ENCODE measurements at regions not wholly inside any gene's neighbourhood (a gene's known extent, or its start where the extent isn't known, plus 50 kb on each side); places are given as distances from the start of the nearest gene placed in this dataset.

DNA sequence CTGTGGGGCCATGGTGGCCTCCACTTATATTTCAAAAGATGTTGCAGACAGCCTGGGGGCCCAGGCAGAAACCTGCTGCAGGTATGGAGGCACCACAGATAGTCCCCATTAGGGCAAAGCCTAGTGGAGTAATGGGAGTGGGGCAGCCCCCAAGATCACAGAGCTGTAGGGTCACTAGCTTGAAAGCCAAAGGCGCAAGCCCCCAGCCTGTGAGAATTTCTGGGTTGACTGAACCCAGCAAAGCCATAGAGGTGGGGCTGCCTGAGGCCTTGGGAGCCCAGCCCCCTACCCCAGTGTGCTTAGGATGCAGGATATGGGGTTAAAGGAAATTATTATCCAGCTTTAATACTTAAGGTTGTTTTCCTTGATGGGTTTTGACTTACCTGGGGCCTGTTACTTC lies 165.3 kb upstream of the FBN2 start:
- ChIA-PET POLR2A (no interaction called here), CTCF (no interaction called here)
- intact Hi-C loops (cut with micrococcal nuclease), result no loop called here

More for the DNA sequence above, 165.3 kb upstream of the FBN2 start:
- no peak overlapping the region for H3K27ac ChIP-seq (ENCODE audit: insufficient read depth, low read depth, low read length)
- H2AFZ ChIP-seq (ENCODE audit: low read depth, low read length), result no peak overlapping the region
- H4K20me1 ChIP-seq (replicated peaks; ENCODE audit: control insufficient read depth, extremely low read depth, insufficient read depth, low read length), result no peaks in the 10 kb centered on the region
- no peaks in the 10 kb centered on the region for H3K27me3 ChIP-seq (ENCODE audit: control insufficient read depth in 2 of 2, insufficient read depth in 2 of 2, low read length in 2 of 2)
- BruUV-seq (replicated peaks), result no TSS peak
- no peak for FAIRE-seq
- no peaks in the 10 kb centered on the region for H3K9me3 ChIP-seq (replicated peaks; ENCODE audit: control insufficient read depth, insufficient read depth, low read length)
- no peaks in the 10 kb centered on the region for H3K79me2 ChIP-seq (ENCODE audit: control insufficient read depth, insufficient read depth, low read length)
- H3K4me1 ChIP-seq (ENCODE audit: control insufficient read depth, extremely low read depth, insufficient read depth, low read length), result no peaks in the 10 kb centered on the region
- no peaks in the 10 kb centered on the region for H3K9me1 ChIP-seq (replicated peaks; ENCODE audit: control insufficient read depth, extremely low read depth, insufficient read depth, low read length)
- no peak overlapping the region for H3K4me3 ChIP-seq (replicated peaks in 1 of 3; ENCODE audit: insufficient read depth in 1 of 3, low read depth in 1 of 3, low read length in 3 of 3)
- H3K4me2 ChIP-seq (ENCODE audit: insufficient read depth, low read length), result no peak overlapping the region
- DNase-seq (ENCODE audit: low read depth, low spot score), result no peak
- TF ChIP-seq, protein P1, sequence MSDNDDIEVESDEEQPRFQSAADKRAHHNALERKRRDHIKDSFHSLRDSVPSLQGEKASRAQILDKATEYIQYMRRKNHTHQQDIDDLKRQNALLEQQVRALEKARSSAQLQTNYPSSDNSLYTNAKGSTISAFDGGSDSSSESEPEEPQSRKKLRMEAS (IDR thresholded peaks at IDR 0.05; ENCODE audit: insufficient read depth, insufficient read length), result no peak
- TF ChIP-seq EZH2 (IDR thresholded peaks at IDR 0.05; ENCODE audit: borderline replicate concordance, low read depth, low read length, severe bottlenecking) (no peak), GATA2 (IDR thresholded peaks at IDR 0.05; ENCODE audit: insufficient read depth, insufficient read length, low read depth, low read length) (no peak), JUN (IDR thresholded peaks at IDR 0.05; ENCODE audit: borderline replicate concordance, insufficient read depth, insufficient read length, low read depth) (no peak), POLR2AphosphoS5 (IDR thresholded peaks at IDR 0.05; ENCODE audit: insufficient read depth, low read depth, low read length) (no peak), MYC (IDR thresholded peaks at IDR 0.05; ENCODE audit: low read depth, low read length) (no peak), POLR2A (IDR thresholded peaks at IDR 0.05; ENCODE audit: low read depth, low read length) (no peak), FOS (IDR thresholded peaks at IDR 0.05; ENCODE audit: borderline replicate concordance, insufficient read depth, low read length) (no peak)
- TF ChIP-seq, protein P2, sequence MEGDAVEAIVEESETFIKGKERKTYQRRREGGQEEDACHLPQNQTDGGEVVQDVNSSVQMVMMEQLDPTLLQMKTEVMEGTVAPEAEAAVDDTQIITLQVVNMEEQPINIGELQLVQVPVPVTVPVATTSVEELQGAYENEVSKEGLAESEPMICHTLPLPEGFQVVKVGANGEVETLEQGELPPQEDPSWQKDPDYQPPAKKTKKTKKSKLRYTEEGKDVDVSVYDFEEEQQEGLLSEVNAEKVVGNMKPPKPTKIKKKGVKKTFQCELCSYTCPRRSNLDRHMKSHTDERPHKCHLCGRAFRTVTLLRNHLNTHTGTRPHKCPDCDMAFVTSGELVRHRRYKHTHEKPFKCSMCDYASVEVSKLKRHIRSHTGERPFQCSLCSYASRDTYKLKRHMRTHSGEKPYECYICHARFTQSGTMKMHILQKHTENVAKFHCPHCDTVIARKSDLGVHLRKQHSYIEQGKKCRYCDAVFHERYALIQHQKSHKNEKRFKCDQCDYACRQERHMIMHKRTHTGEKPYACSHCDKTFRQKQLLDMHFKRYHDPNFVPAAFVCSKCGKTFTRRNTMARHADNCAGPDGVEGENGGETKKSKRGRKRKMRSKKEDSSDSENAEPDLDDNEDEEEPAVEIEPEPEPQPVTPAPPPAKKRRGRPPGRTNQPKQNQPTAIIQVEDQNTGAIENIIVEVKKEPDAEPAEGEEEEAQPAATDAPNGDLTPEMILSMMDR (IDR thresholded peaks at IDR 0.05; ENCODE audit: extremely low read depth in 1 of 2, insufficient read depth in 1 of 2, low read depth in 1 of 2, low read length in 2 of 2), result no peak
- dilution Hi-C loops (cut with MboI; ENCODE audit: extremely low pct_ligation_motif_present, low sequenced_read_pairs), result no loop called here
- H3K9ac ChIP-seq (replicated peaks; ENCODE audit: extremely low read depth, insufficient read depth, low read length), result no peak overlapping the region
- no peaks in the 10 kb centered on the region for H3K36me3 ChIP-seq (ENCODE audit: control insufficient read depth in 2 of 2, extremely low read depth in 1 of 2, insufficient read depth in 2 of 2, low read length in 2 of 2)

Measured in endothelial cell of umbilical vein (primary cell).